Lung (tissue), 11 donors: ENCODE measurements at regions not wholly inside any gene's neighbourhood (a gene's known extent, or its start where the extent isn't known, plus 50 kb on each side); places are given as distances from the start of the nearest gene placed in this dataset.

ENCODE experiments used
- ATAC-seq: fragments of 200-7000 bp; cut with Tn5 transposase; one replicate; pipeline ENCODE4 v1.9.1; 2020; ENCODE audit warnings: moderate number of reproducible peaks; ENCODE audit not compliant: insufficient read depth, low FRiP score
- DNase-seq, 3 donors: peaks; one replicate each; pipeline ENCODE4 v3.0.0-alpha.2; 2013 to 2017
- H3K27ac ChIP-seq, 2 donors: one replicate each; pipeline ENCODE4 v1.5.1; 2013; ENCODE audit warnings: mild to moderate bottlenecking in 2 of 2, moderate library complexity in 2 of 2, control low read depth in 1 of 2, inconsistent platforms in 1 of 2, low read depth in 1 of 2, low read length in 1 of 2
- H3K27me3 ChIP-seq, 3 donors: one replicate each; pipeline ENCODE4 v1.5.1; 2013; ENCODE audit warnings: low read length in 2 of 3; ENCODE audit not compliant: control insufficient read depth in 3 of 3, insufficient read depth in 3 of 3
- H3K36me3 ChIP-seq, 4 donors: one replicate each; pipeline ENCODE4 v1.5.1; 2013; ENCODE audit warnings: low read length in 4 of 4, mild to moderate bottlenecking in 1 of 4, moderate library complexity in 1 of 4; ENCODE audit not compliant: control insufficient read depth in 4 of 4, insufficient read depth in 4 of 4
- H3K4me1 ChIP-seq, 5 donors: one replicate each; pipeline ENCODE4 v1.5.1; 2013; ENCODE audit warnings: low read length in 5 of 5, mild to moderate bottlenecking in 2 of 5, moderate library complexity in 1 of 5; ENCODE audit not compliant: control insufficient read depth in 5 of 5, insufficient read depth in 5 of 5
- H3K4me3 ChIP-seq: one replicate; pipeline ENCODE4 v1.5.1; 2013; ENCODE audit warnings: mild to moderate bottlenecking, control low read depth, moderate library complexity
- H3K9ac ChIP-seq, 2 donors: one replicate each; pipeline ENCODE4 v1.5.1; 2013; ENCODE audit warnings: low read length in 2 of 2, control low read depth in 1 of 2; ENCODE audit not compliant: insufficient read depth in 1 of 2
- H3K9me3 ChIP-seq, 4 donors: one replicate each; pipeline ENCODE4 v1.5.1; 2013; ENCODE audit warnings: low read length in 3 of 4, mild to moderate bottlenecking in 1 of 4, moderate library complexity in 1 of 4; ENCODE audit not compliant: control insufficient read depth in 4 of 4, insufficient read depth in 3 of 4
- CTCF ChIP-seq: IDR thresholded peaks from 2 replicates; pipeline ENCODE4 v1.5.1; 2012; ENCODE audit warnings: mild to moderate bottlenecking; ENCODE audit errors: control extremely low read depth, extremely low read depth
- WGBS, 2 donors: extraction: QIAGEN DNeasy Blood & Tissue Kit; methylation state at CpG; one replicate each; pipeline ENCODE4 v1.1.7; 2013; 5-methylcytosine and 5-hydroxymethylcytosine counted together
- donor health status: control.
- donor health status: control.
- donor health status: Bipolar disorder and iron deficiency.
- donor health status: healthy.
- donor health status: DM: yes; HTN: yes; CAD: no.

DNA sequence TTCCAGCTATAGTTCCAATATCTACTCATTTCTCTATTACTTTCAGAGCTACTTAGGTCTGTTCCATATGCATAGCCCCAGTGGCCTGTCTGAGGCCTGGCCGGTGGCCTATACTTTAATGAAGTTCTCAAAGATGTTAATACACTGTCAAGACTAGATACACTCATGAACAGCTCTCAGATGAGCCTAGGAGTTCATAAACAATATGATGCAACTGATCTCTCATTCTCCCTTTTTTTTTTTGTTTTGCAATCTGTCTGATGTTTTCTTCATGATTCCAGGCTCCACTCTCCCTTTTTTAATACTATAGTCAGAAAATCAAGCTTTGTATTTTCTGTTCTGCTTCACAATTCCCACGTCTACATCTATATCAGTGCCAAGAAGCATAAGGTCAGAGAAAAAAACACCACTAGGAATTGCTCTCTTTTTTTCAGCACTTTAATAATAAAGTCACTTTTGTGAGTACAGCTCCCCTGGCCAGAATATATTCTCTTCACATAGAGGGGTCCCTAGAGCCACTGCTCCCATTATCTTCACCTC is 321.0 kb downstream of the C7orf25 start:
- Histone ChIP-seq H3K27ac (no peak overlapping the region), H3K4me3 (no peak overlapping the region), H3K36me3 (no peaks in the 10 kb centered on the region), H3K9ac (no peak overlapping the region), H3K27me3 (no peaks in the 10 kb centered on the region), H3K9me3 (peaks cover 0 to 2% (median 0%) of the 10 kb centered on the region in 4 donors), H3K4me1 (peaks cover 0 to 2% (median 0%) of the 10 kb centered on the region in 5 donors)
- DNase-seq: peak in 1 of 3 donors; percentile 44
- 71 to 80% methylated on average over 2 of the region's 2 CpGs for WGBS, 2 donors
- ATAC-seq: no peak
- TF ChIP-seq CTCF: no peak

- no peak for TF ChIP-seq CTCF
- Histone ChIP-seq H3K27me3 (no peaks in the 10 kb centered on the region), H3K9me3 (peaks cover 0 to 2% (median 0%) of the 10 kb centered on the region in 4 donors), H3K4me1 (peaks cover 0 to 2% (median 0%) of the 10 kb centered on the region in 5 donors), H3K36me3 (no peaks in the 10 kb centered on the region), H3K9ac (no peak overlapping the region), H3K4me3 (no peak overlapping the region), H3K27ac (no peak overlapping the region)
- no peak for DNase-seq
- ATAC-seq: no peak
Measured at GRCh38 chr7:42588876-42589275, 323.0 kb downstream of the C7orf25 start.

- no peak overlapping the region for H3K27ac ChIP-seq
- H3K27me3 ChIP-seq: no peaks in the 10 kb centered on the region
- WGBS, 2 donors: 68 to 81% methylated on average over 3 of the region's 3 CpGs
- H3K4me3 ChIP-seq: no peak overlapping the region
- ATAC-seq: no peak
- H3K4me1 ChIP-seq: peaks cover 0 to 2% (median 0%) of the 10 kb centered on the region in 5 donors
- H3K9ac ChIP-seq: no peak overlapping the region
- no peaks in the 10 kb centered on the region for H3K36me3 ChIP-seq
- peak in 2 of 3 donors; percentile 42 to 50 for DNase-seq
- TF ChIP-seq CTCF: no peak
- no peaks in the 10 kb centered on the region for H3K9me3 ChIP-seq
Measured at GRCh38 chr7:42587806-42588205, 324.1 kb downstream of the C7orf25 start.

DNA sequence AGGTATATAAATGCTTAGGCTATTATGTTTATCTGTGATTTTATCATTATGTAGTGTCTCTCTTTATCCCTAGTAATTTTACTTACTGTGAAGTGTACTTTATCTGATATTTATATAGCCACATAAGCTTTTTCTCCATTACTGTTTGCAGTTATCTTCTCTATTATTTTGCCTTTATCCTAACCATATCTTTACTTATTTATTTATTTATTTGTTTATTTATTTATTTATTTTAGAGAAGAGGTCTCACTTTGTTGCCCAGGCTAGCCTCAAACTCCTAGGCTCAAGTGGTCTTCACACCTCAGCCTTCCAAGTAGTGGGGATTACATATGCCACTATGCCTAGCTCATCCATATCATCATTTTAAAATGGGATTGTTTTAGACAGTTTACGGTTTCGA is 331.8 kb downstream of the C7orf25 start:
- TF ChIP-seq CTCF: no peak
- Histone ChIP-seq H3K36me3 (no peaks in the 10 kb centered on the region), H3K27me3 (no peaks in the 10 kb centered on the region), H3K27ac (no peak overlapping the region), H3K4me3 (no peak overlapping the region), H3K4me1 (peaks cover 0 to 33% (median 6%) of the 10 kb centered on the region in 5 donors), H3K9me3 (peaks cover 0 to 6% (median 2%) of the 10 kb centered on the region in 4 donors), H3K9ac (no peak overlapping the region)
- no peak for DNase-seq
- no peak for ATAC-seq
- 94 to 98% methylated on average over 2 of the region's 2 CpGs for WGBS, 2 donors
